ENCODE measurements at regions not wholly inside any gene's neighbourhood (a gene's known extent, or its start where the extent isn't known, plus 50 kb on each side); places are given as distances from the start of the nearest gene placed in this dataset.

DNA sequence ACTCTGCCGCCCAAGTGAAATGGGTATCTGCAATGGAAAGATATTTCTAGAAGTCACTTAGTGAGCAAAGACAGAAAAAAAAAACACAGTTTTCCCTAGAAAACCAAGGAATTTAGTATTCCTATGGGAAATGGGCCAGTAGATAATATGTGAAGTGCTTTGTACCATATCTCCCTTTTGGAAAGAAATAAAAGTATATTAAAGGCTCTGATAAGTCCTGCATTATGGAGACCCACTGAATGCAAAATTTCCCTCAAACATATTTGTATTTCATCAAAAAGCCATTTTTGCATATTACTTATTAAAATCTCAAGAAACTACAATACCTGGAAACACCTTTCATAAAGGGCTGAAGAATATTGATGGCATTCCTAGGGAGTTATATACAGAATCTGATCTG lies 51.6 kb upstream of the DYNLRB2 start:
- no peak for DNase-seq

- no peak for DNase-seq
Observed at GRCh38 chr16:80488167-80488566, 52.6 kb upstream of the DYNLRB2 start.

- DNase-seq, result no peak
Observed at GRCh38 chr16:80480664-80481063, 60.1 kb upstream of the DYNLRB2 start.

- DNase-seq, result no peak
Observed at GRCh38 chr16:80477838-80478237, 63.0 kb upstream of the DYNLRB2 start.

DNA sequence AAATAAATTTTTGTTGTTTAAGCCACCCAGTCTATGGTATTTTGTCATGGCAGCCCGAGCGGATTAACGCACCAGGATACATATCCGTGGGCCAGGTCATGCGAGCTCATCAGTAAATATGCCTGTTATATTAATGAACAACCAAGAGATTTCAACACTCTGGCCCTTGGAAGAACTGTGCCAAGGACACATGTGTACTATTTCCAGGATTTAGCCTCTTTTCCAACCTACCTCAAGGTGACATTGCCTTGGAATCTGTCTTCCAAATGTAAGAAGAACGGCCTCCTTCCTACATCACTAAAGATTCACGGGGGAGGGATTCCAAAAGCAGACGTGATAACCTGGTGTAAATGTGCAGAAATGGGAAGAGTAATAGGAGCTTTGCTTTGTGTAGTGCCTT lies 72.8 kb upstream of the DYNLRB2 start:
- no peak for DNase-seq

DNA sequence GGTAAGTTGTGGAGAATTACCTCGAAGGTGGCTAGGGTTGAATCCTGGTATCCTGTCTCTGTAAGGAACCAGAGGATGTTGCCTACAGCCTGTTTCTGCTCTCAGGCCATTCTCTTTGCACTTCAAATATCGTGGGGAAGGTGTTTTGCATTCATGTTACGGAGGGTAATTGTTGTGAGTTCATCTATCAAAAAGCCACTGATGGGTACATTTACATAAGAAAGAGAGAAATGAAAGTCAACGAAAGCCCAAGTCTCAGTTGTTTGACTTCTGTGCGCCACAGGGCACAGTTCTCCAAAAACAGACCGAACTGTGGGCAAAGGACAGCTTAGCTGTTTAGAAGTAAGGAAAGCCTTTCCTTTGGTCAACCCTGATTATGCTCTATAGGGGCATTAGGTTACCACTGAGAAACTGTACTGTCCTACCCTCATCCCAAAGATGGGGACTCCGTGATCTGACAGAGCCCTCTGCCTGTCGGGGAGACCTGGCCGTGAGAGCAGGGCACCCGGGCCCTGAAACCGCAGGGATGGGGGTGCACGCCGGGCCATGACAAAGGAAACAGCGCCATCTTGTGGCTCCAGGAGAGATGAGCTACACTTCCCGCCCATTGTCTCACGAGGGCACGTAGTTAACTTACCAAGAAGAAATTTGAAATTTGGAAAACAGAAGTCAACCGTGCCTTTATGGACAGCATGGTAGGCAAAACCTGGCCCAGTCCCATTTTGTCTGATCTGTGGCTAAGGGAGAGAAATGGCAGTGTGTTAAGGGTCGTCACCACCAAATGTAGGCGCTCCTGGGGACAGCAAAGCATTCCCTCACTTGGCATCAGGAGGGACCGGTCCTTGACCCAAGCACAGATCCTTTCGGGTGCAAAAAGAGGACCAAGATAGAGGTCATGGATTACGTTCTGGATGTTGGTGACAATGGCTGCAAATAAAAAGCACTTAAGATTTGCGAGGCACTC lies 74.5 kb upstream of the DYNLRB2 start:
- DNase-seq, result peak; percentile 19 to 42

GRCh38 chr16:80463751-80464495 lies 76.9 kb upstream of the DYNLRB2 start:
- DNase-seq, result no peak

DNA sequence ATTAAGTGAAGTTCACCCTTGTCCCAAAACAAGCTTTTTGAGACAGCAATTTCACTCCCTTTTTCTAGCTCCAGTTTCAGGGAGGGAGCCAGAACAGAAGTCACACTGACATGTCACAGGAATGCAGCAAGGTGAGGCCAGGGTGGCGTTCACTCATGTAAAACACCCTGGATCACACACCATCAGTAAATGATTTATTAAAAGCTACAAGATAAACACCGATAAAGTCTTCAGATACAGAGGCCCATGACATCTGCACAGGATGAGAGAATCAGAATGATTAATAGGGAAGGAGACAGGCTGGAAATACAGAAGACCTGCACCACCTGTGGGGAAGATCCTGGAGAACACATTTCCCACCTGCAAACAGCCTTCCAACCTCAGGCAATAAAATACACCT lies 77.5 kb upstream of the DYNLRB2 start:
- DNase-seq, result no peak

- DNase-seq, result no peak
Observed at GRCh38 chr16:80462917-80463316, 77.9 kb upstream of the DYNLRB2 start.

- no peak for DNase-seq
Observed at GRCh38 chr16:80460988-80461387, 79.8 kb upstream of the DYNLRB2 start.

GRCh38 chr16:80459966-80460365 lies 80.8 kb upstream of the DYNLRB2 start:
- DNase-seq, result no peak

GRCh38 chr16:80459331-80459777 lies 81.4 kb upstream of the DYNLRB2 start:
- DNase-seq, result no peak

DNA sequence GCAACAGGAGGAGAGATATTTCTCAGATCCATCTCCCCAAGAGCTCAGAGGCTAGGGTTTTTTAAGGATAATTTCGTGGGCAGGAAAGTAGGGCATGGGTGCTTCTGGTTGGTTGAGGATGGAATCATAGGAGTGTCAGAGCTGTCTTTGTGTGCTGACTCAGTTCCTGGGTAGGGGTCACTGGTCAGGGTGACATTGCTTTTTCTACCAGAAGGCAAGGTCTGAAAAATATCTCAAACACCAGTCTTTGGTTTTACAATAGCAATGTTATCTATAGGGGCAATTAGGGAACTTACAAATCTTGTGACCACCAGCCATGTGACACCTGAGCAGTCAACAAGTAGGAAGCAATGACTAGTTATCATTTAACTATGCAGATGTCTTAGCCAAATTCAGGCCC lies 82.9 kb upstream of the DYNLRB2 start:
- no peak for DNase-seq

- DNase-seq, result no peak
Observed at GRCh38 chr16:80454802-80455201, 86.0 kb upstream of the DYNLRB2 start.

GRCh38 chr16:80449392-80449791 lies 91.4 kb upstream of the DYNLRB2 start:
- DNase-seq, result no peak

DNA sequence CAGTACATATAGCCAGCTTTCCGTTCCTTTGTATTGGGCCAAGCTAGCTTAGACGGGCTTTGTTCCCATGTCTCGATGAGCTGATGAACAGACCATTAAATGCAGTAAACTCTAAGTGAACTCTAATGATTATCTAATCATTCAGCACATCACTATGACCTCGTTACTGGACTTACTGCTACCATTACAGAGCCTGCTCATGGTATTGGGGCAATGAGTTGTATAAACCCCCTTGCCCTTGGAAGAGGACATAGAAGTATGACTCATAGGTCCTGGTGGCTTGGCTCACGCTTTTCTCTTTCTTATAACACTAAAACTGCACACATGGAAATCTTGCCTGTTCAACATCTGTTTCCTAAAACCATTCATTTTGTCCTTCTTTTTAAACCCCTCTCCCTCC lies 93.6 kb upstream of the DYNLRB2 start:
- no peak for DNase-seq

GRCh38 chr16:80442779-80443178 lies 98.0 kb upstream of the DYNLRB2 start:
- no peak for DNase-seq

- no peak for DNase-seq
Observed at GRCh38 chr16:80441935-80442334, 98.9 kb upstream of the DYNLRB2 start.

GRCh38 chr16:80440667-80441066 lies 100.1 kb upstream of the DYNLRB2 start:
- no peak for DNase-seq

DNA sequence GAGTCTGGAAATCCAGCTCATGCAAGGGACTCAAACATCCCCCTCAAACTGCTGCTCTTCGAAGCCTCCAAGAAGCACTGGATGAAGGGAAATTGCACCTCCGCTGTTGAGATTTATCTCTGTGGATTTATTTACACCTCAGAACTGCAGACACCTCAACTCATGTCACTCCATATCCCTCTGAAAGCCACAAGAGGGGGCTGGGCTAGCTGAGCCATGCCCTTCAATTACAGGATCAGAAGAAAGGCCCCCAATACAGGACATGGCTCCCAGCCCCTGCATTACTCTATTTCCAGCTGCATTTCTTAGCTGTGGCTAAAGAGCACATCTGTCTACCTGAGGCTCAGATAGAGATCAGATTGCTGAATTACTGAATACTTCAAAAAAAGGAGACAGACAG lies 103.1 kb upstream of the DYNLRB2 start:
- DNase-seq, result no peak

GRCh38 chr16:80436510-80436909 lies 104.3 kb upstream of the DYNLRB2 start:
- DNase-seq, result no peak

DNA sequence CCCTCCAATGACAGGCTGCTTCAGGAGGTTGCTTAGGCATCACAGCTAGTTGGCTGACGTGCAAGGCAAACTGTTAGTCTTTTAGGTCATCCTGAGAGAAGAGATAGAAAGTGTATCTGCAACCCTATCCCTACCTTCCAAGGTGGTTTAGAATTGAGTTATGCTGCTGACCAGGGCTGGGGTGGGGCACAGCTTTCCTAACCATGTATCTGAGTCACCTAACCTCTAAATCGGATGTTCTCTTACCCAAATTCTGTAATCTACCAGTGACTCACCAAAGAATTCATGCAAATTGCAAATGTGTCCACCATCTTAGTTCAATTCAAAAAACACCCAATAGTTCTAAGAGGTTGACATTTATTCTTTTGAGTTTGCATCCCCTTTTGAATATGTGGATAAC lies 107.2 kb upstream of the DYNLRB2 start:
- no peak for DNase-seq

DNA sequence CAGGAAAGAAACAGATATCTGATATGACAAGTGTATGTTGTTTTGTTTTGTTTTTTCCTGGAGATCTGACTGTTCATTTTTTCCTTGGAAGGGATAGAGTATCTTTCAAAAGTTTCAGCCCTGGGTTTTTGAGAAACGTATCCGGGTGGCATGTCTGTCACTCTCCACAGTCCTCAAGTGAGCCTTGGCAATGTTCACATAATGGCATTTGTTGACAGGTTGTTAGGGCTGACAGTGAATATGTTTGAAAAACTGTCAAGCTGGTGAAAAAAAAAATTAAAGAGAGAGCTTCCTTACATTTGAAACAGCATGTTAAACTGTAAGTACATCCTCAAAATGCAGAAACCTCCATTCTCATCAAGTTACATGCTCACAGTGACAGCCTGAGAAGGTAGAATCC lies 113.0 kb upstream of the DYNLRB2 start:
- DNase-seq, result no peak

Data from stimulated activated CD4-positive, alpha-beta T cell treated with anti-CD3 and anti-CD28 coated beads, Interleukin-4, amount 100 ng/mL, for 4 hours (primary cell).